ENCODE measurements at regions not wholly inside any gene's neighbourhood (a gene's known extent, or its start where the extent isn't known, plus 50 kb on each side); places are given as distances from the start of the nearest gene placed in this dataset.
A peak's percentile ranks its signal among the peaks of the same experiment; 100 is the strongest.

- TF ChIP-seq NFIC (IDR thresholded peaks at IDR 0.05) (no peak), REST (IDR thresholded peaks at IDR 0.05; ENCODE audit: low read depth) (no peak), FOXM1 (IDR thresholded peaks at IDR 0.05; ENCODE audit: borderline replicate concordance, low read depth) (no peak), EGR1 (IDR thresholded peaks at IDR 0.05) (no peak), RAD21 (IDR thresholded peaks at IDR 0.05; ENCODE audit: low read depth) (no peak), CEBPB (IDR thresholded peaks at IDR 0.05) (no peak)
Observed at GRCh38 chr13:75023609-75024008, 458.4 kb downstream of the TBC1D4 start.

GRCh38 chr13:75021151-75021550, 460.8 kb downstream of the TBC1D4 start:
- no peak for TF ChIP-seq YY1 (IDR thresholded peaks at IDR 0.05; ENCODE audit: low read depth)
- TF ChIP-seq MAX (IDR thresholded peaks at IDR 0.05) = no peak
- TF ChIP-seq CEBPB (IDR thresholded peaks at IDR 0.05) = no peak
- no peak for TF ChIP-seq USF1 (IDR thresholded peaks at IDR 0.05)
- no peak for TF ChIP-seq REST (IDR thresholded peaks at IDR 0.05; ENCODE audit: low read depth)
- TF ChIP-seq FOXM1 (IDR thresholded peaks at IDR 0.05; ENCODE audit: borderline replicate concordance, low read depth) = no peak
- no peak for TF ChIP-seq CREB1 (IDR thresholded peaks at IDR 0.05; ENCODE audit: low read depth)
- TF ChIP-seq TEAD4 (IDR thresholded peaks at IDR 0.05) = no peak
- TF ChIP-seq EP300 (IDR thresholded peaks at IDR 0.05; ENCODE audit: borderline replicate concordance) = no peak
- TF ChIP-seq NFIC (IDR thresholded peaks at IDR 0.05) = no peak
- TF ChIP-seq RAD21 (IDR thresholded peaks at IDR 0.05; ENCODE audit: low read depth) = no peak
- no peak for TF ChIP-seq ZBTB7A (IDR thresholded peaks at IDR 0.05; ENCODE audit: low read depth)
- TF ChIP-seq EGR1 (IDR thresholded peaks at IDR 0.05) = no peak
- no peak for TF ChIP-seq TAF1 (IDR thresholded peaks at IDR 0.05; ENCODE audit: low read depth)
- no peak for TF ChIP-seq TCF12 (IDR thresholded peaks at IDR 0.05; ENCODE audit: low read depth)

GRCh38 chr13:75016225-75016624, 465.7 kb downstream of the TBC1D4 start:
- no peak for TF ChIP-seq EP300 (IDR thresholded peaks at IDR 0.05; ENCODE audit: borderline replicate concordance)
- TF ChIP-seq TEAD4 (IDR thresholded peaks at IDR 0.05) = no peak
- TF ChIP-seq RAD21 (IDR thresholded peaks at IDR 0.05; ENCODE audit: low read depth) = no peak
- no peak for TF ChIP-seq MAX (IDR thresholded peaks at IDR 0.05)
- no peak for TF ChIP-seq NFIC (IDR thresholded peaks at IDR 0.05)
- TF ChIP-seq USF1 (IDR thresholded peaks at IDR 0.05) = no peak
- TF ChIP-seq CEBPB (IDR thresholded peaks at IDR 0.05) = no peak
- no peak for TF ChIP-seq CREB1 (IDR thresholded peaks at IDR 0.05; ENCODE audit: low read depth)

GRCh38 chr13:75013818-75014217, 468.2 kb downstream of the TBC1D4 start:
- TF ChIP-seq TEAD4 (IDR thresholded peaks at IDR 0.05) = no peak
- TF ChIP-seq NFIC (IDR thresholded peaks at IDR 0.05) = no peak
- TF ChIP-seq EGR1 (IDR thresholded peaks at IDR 0.05) = no peak
- no peak for TF ChIP-seq USF1 (IDR thresholded peaks at IDR 0.05)
- TF ChIP-seq ZBTB7A (IDR thresholded peaks at IDR 0.05; ENCODE audit: low read depth) = no peak
- peak; percentile 25; the same call in 1 of the 2 replicates for TF ChIP-seq REST (IDR thresholded peaks at IDR 0.05; ENCODE audit: low read depth)
- no peak for TF ChIP-seq TAF1 (IDR thresholded peaks at IDR 0.05; ENCODE audit: low read depth)

- TF ChIP-seq TCF12 (IDR thresholded peaks at IDR 0.05; ENCODE audit: low read depth) = no peak
- no peak for TF ChIP-seq TAF1 (IDR thresholded peaks at IDR 0.05; ENCODE audit: low read depth)
- TF ChIP-seq FOXM1 (IDR thresholded peaks at IDR 0.05; ENCODE audit: borderline replicate concordance, low read depth) = no peak
- no peak for TF ChIP-seq YY1 (IDR thresholded peaks at IDR 0.05; ENCODE audit: low read depth)
- TF ChIP-seq RAD21 (IDR thresholded peaks at IDR 0.05; ENCODE audit: low read depth) = no peak
- no peak for TF ChIP-seq MAX (IDR thresholded peaks at IDR 0.05)
- no peak for TF ChIP-seq TEAD4 (IDR thresholded peaks at IDR 0.05)
- TF ChIP-seq NFIC (IDR thresholded peaks at IDR 0.05) = no peak
- TF ChIP-seq USF1 (IDR thresholded peaks at IDR 0.05) = no peak
- TF ChIP-seq EGR1 (IDR thresholded peaks at IDR 0.05) = no peak
- TF ChIP-seq CREB1 (IDR thresholded peaks at IDR 0.05; ENCODE audit: low read depth) = no peak
- TF ChIP-seq EP300 (IDR thresholded peaks at IDR 0.05; ENCODE audit: borderline replicate concordance) = no peak
- no peak for TF ChIP-seq ZBTB7A (IDR thresholded peaks at IDR 0.05; ENCODE audit: low read depth)
- TF ChIP-seq CEBPB (IDR thresholded peaks at IDR 0.05) = no peak
- TF ChIP-seq REST (IDR thresholded peaks at IDR 0.05; ENCODE audit: low read depth) = no peak
Observed at GRCh38 chr13:75010941-75011340, 471.0 kb downstream of the TBC1D4 start.

Measured in Ishikawa (cell line).